IMR-90 (cell line): ENCODE measurements at regions not wholly inside any gene's neighbourhood (a gene's known extent, or its start where the extent isn't known, plus 50 kb on each side); places are given as distances from the start of the nearest gene placed in this dataset.
"Not testable (repeated sequence)": the region's sequence is repeated elsewhere in the genome, so short reads cannot be mapped to it uniquely, and the experiment has no call there.

Source experiments
- ATAC-seq: fragments of 200-7000 bp; cut with Tn5 transposase; 2 replicates; pipeline ENCODE4 v1.9.1; 2020; ENCODE audit warnings: low read depth, mild to moderate bottlenecking, moderate library complexity
- BruUV-seq: library from RNA; stranded (reverse); fragments of 400-500 nt; replicated peaks from 2 replicates; lab custom pipeline; 2021; lab: Mats Ljungman, UMichigan
- CTCF ChIA-PET: fragments of 300-600 bp; formaldehyde crosslinking; extraction: SDS; loops from one replicate; lab custom pipeline; 2021; ENCODE audit warnings: antibody characterized with exemption; lab: Yijun Ruan, JAX
- POLR2A ChIA-PET: fragments of 300-600 bp; sonication (Branson Sonifier 250); formaldehyde crosslinking; loops from one replicate; lab custom pipeline; 2022; ENCODE audit warnings: antibody characterized with exemption; ENCODE audit not compliant: unreplicated experiment; lab: Charles Lee
- DNase-seq: peaks from one replicate; pipeline ENCODE4 v3.0.0; 2013
- H2AFZ ChIP-seq: replicated peaks from 2 replicates; pipeline ENCODE3; 2013; ENCODE audit warnings: low read length, mild to moderate bottlenecking; ENCODE audit not compliant: poor library complexity
- H2AK5ac ChIP-seq: 2 replicates; pipeline ENCODE4 v1.6.1; 2013; ENCODE audit warnings: low read depth, low read length, inconsistent platforms
- H2AK9ac ChIP-seq: replicated peaks from 2 replicates; pipeline ENCODE3; 2013; ENCODE audit warnings: mild to moderate bottlenecking, low read depth, low read length, moderate library complexity; ENCODE audit not compliant: poor library complexity
- H2BK120ac ChIP-seq: 2 replicates; pipeline ENCODE4 v1.6.1; 2013; ENCODE audit warnings: low read depth, low read length, inconsistent platforms
- H2BK15ac ChIP-seq: 3 replicates; pipeline ENCODE4 v1.6.1; 2013; ENCODE audit warnings: low read depth, low read length, inconsistent platforms
- H2BK20ac ChIP-seq: 2 replicates; pipeline ENCODE4 v1.6.1; 2013; ENCODE audit warnings: low read depth, mild to moderate bottlenecking, inconsistent platforms, low read length, moderate library complexity
- H2BK5ac ChIP-seq: 2 replicates; pipeline ENCODE4 v1.6.1; 2013; ENCODE audit warnings: mild to moderate bottlenecking, low read depth, low read length, inconsistent platforms; ENCODE audit not compliant: poor library complexity, severe bottlenecking
- H3K14ac ChIP-seq: replicated peaks from 2 replicates; pipeline ENCODE4 v1.6.1; 2013; ENCODE audit warnings: low read depth, low read length, inconsistent platforms
- H3K18ac ChIP-seq: 2 replicates; pipeline ENCODE4 v1.6.1; 2013; ENCODE audit warnings: low read depth, low read length, control low read depth
- H3K23ac ChIP-seq: 2 replicates; pipeline ENCODE4 v1.6.1; 2013; ENCODE audit warnings: low read depth, low read length, inconsistent platforms
- H3K27ac ChIP-seq: 2 replicates; pipeline ENCODE4 v1.5.1; 2013; ENCODE audit warnings: mild to moderate bottlenecking, control low read depth, low read length; ENCODE audit not compliant: insufficient read depth
- H3K27me3 ChIP-seq: 2 replicates; pipeline ENCODE4 v1.6.1; 2013; ENCODE audit warnings: low read length; ENCODE audit not compliant: control insufficient read depth, insufficient read depth
- H3K36me3 ChIP-seq: 2 replicates; pipeline ENCODE4 v1.6.1; 2013; ENCODE audit warnings: low read length, mixed read lengths; ENCODE audit not compliant: control insufficient read depth, insufficient read depth
- H3K4ac ChIP-seq: 2 replicates; pipeline ENCODE4 v1.6.1; 2013; ENCODE audit warnings: low read depth, low read length, inconsistent platforms
- H3K4me1 ChIP-seq: 2 replicates; pipeline ENCODE4 v1.6.1; 2013; ENCODE audit warnings: low read length, mixed read lengths; ENCODE audit not compliant: control insufficient read depth, insufficient read depth
- H3K4me2 ChIP-seq: 2 replicates; pipeline ENCODE4 v1.6.1; 2013; ENCODE audit warnings: low read depth, mild to moderate bottlenecking, control low read depth, low read length, moderate library complexity
- H3K4me3 ChIP-seq: 2 replicates; pipeline ENCODE4 v1.5.1; 2013; ENCODE audit warnings: low read depth, mild to moderate bottlenecking, control low read depth, low read length, moderate library complexity; ENCODE audit not compliant: insufficient read depth
- H3K56ac ChIP-seq: 2 replicates; pipeline ENCODE4 v1.6.1; 2013; ENCODE audit warnings: low read length, inconsistent platforms; ENCODE audit not compliant: insufficient read depth; ENCODE audit errors: extremely low read depth
- H3K79me1 ChIP-seq, 2 experiments: 2 replicates each; pipeline ENCODE4 v1.6.1; 2013; ENCODE audit warnings: low read length in 2 of 2, inconsistent platforms in 1 of 2, low read depth in 1 of 2
- H3K9ac ChIP-seq: 2 replicates; pipeline ENCODE4 v1.6.1; 2013; ENCODE audit warnings: low read depth, low read length, control low read depth
- H3K9me1 ChIP-seq: 2 replicates; pipeline ENCODE4 v1.6.1; 2013; ENCODE audit warnings: low read length, inconsistent platforms; ENCODE audit not compliant: insufficient read depth
- H3K9me3 ChIP-seq: 2 replicates; pipeline ENCODE4 v1.6.1; 2013; ENCODE audit warnings: low read length; ENCODE audit not compliant: control insufficient read depth, insufficient read depth
- H4K20me1 ChIP-seq: 2 replicates; pipeline ENCODE4 v1.6.1; 2013; ENCODE audit warnings: low read length, inconsistent platforms; ENCODE audit not compliant: insufficient read depth
- H4K5ac ChIP-seq: 2 replicates; pipeline ENCODE4 v1.6.1; 2013; ENCODE audit warnings: mild to moderate bottlenecking, low read depth, low read length, control low read depth
- H4K8ac ChIP-seq, 2 experiments: 2 replicates each; pipeline ENCODE4 v1.6.1; 2013; ENCODE audit warnings: low read depth in 2 of 2, low read length in 2 of 2, control low read depth in 1 of 2, inconsistent platforms in 1 of 2
- H4K91ac ChIP-seq: 2 replicates; pipeline ENCODE4 v1.6.1; 2013; ENCODE audit warnings: low read depth, low read length, inconsistent platforms; ENCODE audit not compliant: insufficient read depth
- CEBPB ChIP-seq: IDR thresholded peaks from 2 replicates; pipeline ENCODE4 v1.6.1; 2012; ENCODE audit warnings: low read depth, low read length, improper control_type of control experiment
- CTCF ChIP-seq: conservative IDR thresholded peaks from 2 replicates; pipeline ENCODE4 v1.5.1; 2012; ENCODE audit warnings: mild to moderate bottlenecking, low read depth, low read length, improper control_type of control experiment
- FOS ChIP-seq: fragments of 150-350 bp; IDR thresholded peaks from 2 replicates; pipeline ENCODE4 v1.6.1; 2016; ENCODE audit warnings: low read depth, low read length
- MAZ ChIP-seq: IDR thresholded peaks from 2 replicates; pipeline ENCODE4 v1.6.1; 2012; ENCODE audit warnings: low read depth, mild to moderate bottlenecking, low read length, improper control_type of control experiment, moderate library complexity, borderline replicate concordance
- POLR2A ChIP-seq: IDR thresholded peaks from 2 replicates; pipeline ENCODE4 v1.6.1; 2012; ENCODE audit warnings: mild to moderate bottlenecking, low read depth, low read length
- WGBS, 2 experiments: methylation state at CpG; one replicate each; pipeline versions ENCODE4 v1.1.5 to v1.1.7; 2013; ENCODE audit warnings: missing lambda C conversion rate in 2 of 2; ENCODE audit not compliant: insufficient read length in 1 of 2; ENCODE audit errors: extremely low coverage in 2 of 2; 5-methylcytosine and 5-hydroxymethylcytosine counted together
- dilution Hi-C: fragments of 300-500 bp; cut with HindIII; formaldehyde crosslinking; loops from one replicate; pipeline ENCODE4 v1.14.3; 2018; ENCODE audit warnings: low sequenced_read_pairs; ENCODE audit not compliant: unreplicated experiment
- in situ Hi-C: fragments of 300-500 bp; cut with MboI; formaldehyde crosslinking; loops from 3 replicates; pipeline ENCODE4 v1.14.3; 2019; ENCODE audit warnings: low sequenced_read_pairs, inconsistent platforms, mixed read lengths
- intact Hi-C: fragments of 100-400 bp; cut with micrococcal nuclease; formaldehyde crosslinking; loops from 2 replicates; pipeline ENCODE4 v1.10.0; 2022

GRCh38 chr6:51049983-51050877, 231.6 kb downstream of the TFAP2B start:
- no peaks in the 10 kb centered on the region for H3K27me3 ChIP-seq
- no peak overlapping the region for H4K8ac ChIP-seq
- no peak overlapping the region for H2AK9ac ChIP-seq
- ATAC-seq (no peak), DNase-seq (no peak)
- ChIA-PET CTCF (no interaction called here), POLR2A (no interaction called here)
- intact Hi-C loops: no loop called here
- H3K4ac ChIP-seq: no peak overlapping the region
- H4K20me1 ChIP-seq: no peaks in the 10 kb centered on the region
- no peaks in the 10 kb centered on the region for H3K4me1 ChIP-seq
- no peaks in the 10 kb centered on the region for H3K36me3 ChIP-seq
- no peak overlapping the region for H2AK5ac ChIP-seq
- no peak overlapping the region for H4K5ac ChIP-seq
- no CpG with 5 or more reads among the region's 2 CpGs for WGBS, 2 experiments
- H2BK20ac ChIP-seq: no peak overlapping the region
- no peak overlapping the region for H3K9ac ChIP-seq
- H3K23ac ChIP-seq: no peak overlapping the region
- no peak overlapping the region for H3K14ac ChIP-seq
- no peak overlapping the region for H3K4me2 ChIP-seq
- H2BK15ac ChIP-seq: no peak overlapping the region
- H3K27ac ChIP-seq: no peak overlapping the region
- no peak overlapping the region for H2AFZ ChIP-seq
- H3K79me1 ChIP-seq: no peaks in the 10 kb centered on the region
- BruUV-seq: no TSS peak
- no peak overlapping the region for H3K4me3 ChIP-seq
- dilution Hi-C loops: no loop called here
- no peak overlapping the region for H2BK5ac ChIP-seq
- H4K91ac ChIP-seq: no peak overlapping the region
- no peak overlapping the region for H3K56ac ChIP-seq
- H2BK120ac ChIP-seq: no peak overlapping the region
- in situ Hi-C loops: no loop called here
- H3K9me3 ChIP-seq: peaks cover 4% of the 10 kb centered on the region; the same call in 1 of the 2 replicates
- no peak overlapping the region for H3K18ac ChIP-seq
- TF ChIP-seq CTCF: no peak
- no peak for TF ChIP-seq POLR2A
- no peak for TF ChIP-seq FOS
- no peak for TF ChIP-seq MAZ
- TF ChIP-seq CEBPB: no peak
- no peaks in the 10 kb centered on the region for H3K9me1 ChIP-seq

- H4K91ac ChIP-seq, H3K4me1 ChIP-seq, ATAC-seq, BruUV-seq, DNase-seq, H3K9me3 ChIP-seq, H2AFZ ChIP-seq, H3K79me1 ChIP-seq, intact Hi-C loops, H3K18ac ChIP-seq, POLR2A ChIA-PET, H4K5ac ChIP-seq, H3K4ac ChIP-seq, H3K27ac ChIP-seq, H3K9ac ChIP-seq, H3K14ac ChIP-seq, H3K23ac ChIP-seq, H3K9me1 ChIP-seq, H2BK5ac ChIP-seq, H2AK9ac ChIP-seq, H2BK20ac ChIP-seq, H3K4me2 ChIP-seq, H2AK5ac ChIP-seq, H4K8ac ChIP-seq, H3K4me3 ChIP-seq, H3K27me3 ChIP-seq, H2BK15ac ChIP-seq, H3K56ac ChIP-seq, CTCF ChIA-PET, in situ Hi-C loops, dilution Hi-C loops, H3K36me3 ChIP-seq, H2BK120ac ChIP-seq, H4K20me1 ChIP-seq: not testable (repeated sequence)
- WGBS, 2 experiments: no CpG with 5 or more reads among the region's 2 CpGs
Observed at GRCh38 chr6:51052716-51053115, 234.0 kb downstream of the TFAP2B start.
